Upper lobe of left lung (tissue), 6 donors: ENCODE measurements at regions not wholly inside any gene's neighbourhood (a gene's known extent, or its start where the extent isn't known, plus 50 kb on each side); places are given as distances from the start of the nearest gene placed in this dataset.
A peak's percentile ranks its signal among the peaks of the same experiment; 100 is the strongest.

Source experiments
- ATAC-seq, 2 donors: fragments of 200-7000 bp; cut with Tn5 transposase; one replicate each; pipeline ENCODE4 v1.9.1; 2022; ENCODE audit warnings: mild to moderate bottlenecking in 2 of 2, moderate library complexity in 2 of 2; ENCODE audit not compliant: low FRiP score in 2 of 2
- DNase-seq, 2 donors: peaks; one replicate each; pipeline ENCODE4 v3.0.0-alpha.2; 2019 to 2020
- H3K27ac ChIP-seq, 4 donors: fragments of 200-600 bp; sonication (generic); one replicate each; pipeline ENCODE4 v1.5.1; 2016 to 2019
- H3K27me3 ChIP-seq, 4 donors: fragments of 200-600 bp; sonication (generic); one replicate each; pipeline ENCODE4 v1.5.1; 2017 to 2019
- H3K36me3 ChIP-seq, 4 donors: fragments of 200-600 bp; sonication (generic); one replicate each; pipeline ENCODE4 v1.5.1; 2016 to 2019
- H3K4me1 ChIP-seq, 4 donors: fragments of 200-600 bp; sonication (generic); one replicate each; pipeline ENCODE4 v1.5.1; 2018 to 2019
- H3K4me3 ChIP-seq, 4 donors: fragments of 200-600 bp; sonication (generic); one replicate each; pipeline ENCODE4 v1.5.1; 2017 to 2019; ENCODE audit warnings: mild to moderate bottlenecking in 2 of 4, moderate library complexity in 1 of 4
- H3K9me3 ChIP-seq, 4 donors: fragments of 200-600 bp; sonication (generic); one replicate each; pipeline ENCODE4 v1.5.1; 2018 to 2019
- EP300 ChIP-seq, 4 donors: sonication (generic); formaldehyde crosslinking; IDR thresholded peaks; one replicate each; pipeline ENCODE4 v1.5.1; 2017; ENCODE audit warnings: antibody characterized with exemption in 4 of 4, control low read depth in 2 of 4
- POLR2A ChIP-seq, 4 donors: fragments of 450-650 bp; IDR thresholded peaks; one replicate each; pipeline ENCODE4 v1.5.1; 2016 to 2017; ENCODE audit warnings: antibody characterized with exemption in 4 of 4, mild to moderate bottlenecking in 2 of 4
- POLR2AphosphoS5 ChIP-seq, 2 donors: sonication (generic); formaldehyde crosslinking; IDR thresholded peaks; one replicate each; pipeline ENCODE4 v1.5.1; 2017; ENCODE audit warnings: antibody characterized with exemption in 2 of 2
- WGBS, 2 donors: methylation state at CpG; one replicate each; pipeline ENCODE4 v1.1.5; 2017 to 2018; 5-methylcytosine and 5-hydroxymethylcytosine counted together
- TF ChIP-seq, protein P1 (sequence below), 6 experiments: fragments of 450-650 bp in 4 of 6; fragments of 200-600 bp in 2 of 6; sonication (generic) in 2 of 6; IDR thresholded peaks; one replicate each; pipeline ENCODE4 v1.5.1; 2016 to 2019; ENCODE audit warnings: antibody characterized with exemption in 6 of 6
- donor health status: DM: no; HTN: no; CAD: no; lungs with moderate emphysema.
- donor health status: DM: no; HTN: yes; CAD: no; lungs with severe emphysema.

DNA sequence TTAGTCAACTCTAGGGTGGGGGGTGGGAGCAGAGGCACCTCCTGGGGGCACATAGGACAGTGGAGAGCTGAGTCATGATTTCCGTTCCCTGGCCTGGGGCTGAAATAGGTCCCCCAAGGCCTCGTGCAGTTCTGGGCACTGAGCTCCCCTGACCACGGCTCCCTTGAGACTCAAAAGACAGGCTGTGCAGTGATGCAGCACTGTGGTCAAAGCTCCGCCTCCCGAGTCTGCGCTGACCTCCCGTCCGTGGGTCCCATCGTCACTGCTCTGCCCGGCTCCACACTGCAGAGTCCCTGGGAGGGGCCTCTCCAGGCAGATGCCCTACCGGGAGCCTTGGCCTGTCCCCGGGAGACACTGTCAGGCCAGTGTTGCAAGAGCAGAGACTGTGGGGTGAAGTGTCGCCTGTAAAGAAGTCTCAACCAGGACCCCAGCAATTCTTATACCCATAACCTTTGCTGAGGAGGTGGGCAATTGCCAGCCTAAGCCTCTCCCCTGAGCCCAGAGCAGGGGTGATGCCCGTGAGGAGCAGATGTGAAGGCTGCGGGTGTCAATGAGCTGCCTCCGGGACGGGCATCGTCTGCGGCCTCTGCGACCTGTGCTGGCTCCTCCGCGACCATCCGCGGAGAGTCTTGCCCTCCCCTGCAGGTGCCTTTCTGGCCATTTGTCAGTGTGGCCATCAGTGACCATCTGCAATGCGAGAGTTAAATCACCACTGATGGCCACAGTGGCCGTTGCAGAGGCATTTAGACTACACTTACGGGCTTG lies 877.3 kb downstream of the BRD1 start:
- DNase-seq (peak in 1 of 2 donors; percentile 18), ATAC-seq (no peak)
- Histone ChIP-seq H3K4me1 (no peaks in the 10 kb centered on the region), H3K27ac (no peak overlapping the region), H3K36me3 (no peaks in the 10 kb centered on the region), H3K4me3 (no peak overlapping the region), H3K27me3 (no peaks in the 10 kb centered on the region), H3K9me3 (no peaks in the 10 kb centered on the region)
- 79 to 83% methylated on average over 9 to 25 of the region's 27 CpGs for WGBS, 2 donors
- TF ChIP-seq, protein P1, sequence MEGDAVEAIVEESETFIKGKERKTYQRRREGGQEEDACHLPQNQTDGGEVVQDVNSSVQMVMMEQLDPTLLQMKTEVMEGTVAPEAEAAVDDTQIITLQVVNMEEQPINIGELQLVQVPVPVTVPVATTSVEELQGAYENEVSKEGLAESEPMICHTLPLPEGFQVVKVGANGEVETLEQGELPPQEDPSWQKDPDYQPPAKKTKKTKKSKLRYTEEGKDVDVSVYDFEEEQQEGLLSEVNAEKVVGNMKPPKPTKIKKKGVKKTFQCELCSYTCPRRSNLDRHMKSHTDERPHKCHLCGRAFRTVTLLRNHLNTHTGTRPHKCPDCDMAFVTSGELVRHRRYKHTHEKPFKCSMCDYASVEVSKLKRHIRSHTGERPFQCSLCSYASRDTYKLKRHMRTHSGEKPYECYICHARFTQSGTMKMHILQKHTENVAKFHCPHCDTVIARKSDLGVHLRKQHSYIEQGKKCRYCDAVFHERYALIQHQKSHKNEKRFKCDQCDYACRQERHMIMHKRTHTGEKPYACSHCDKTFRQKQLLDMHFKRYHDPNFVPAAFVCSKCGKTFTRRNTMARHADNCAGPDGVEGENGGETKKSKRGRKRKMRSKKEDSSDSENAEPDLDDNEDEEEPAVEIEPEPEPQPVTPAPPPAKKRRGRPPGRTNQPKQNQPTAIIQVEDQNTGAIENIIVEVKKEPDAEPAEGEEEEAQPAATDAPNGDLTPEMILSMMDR (IDR thresholded peaks at IDR 0.05), result no peak
- TF ChIP-seq POLR2A (IDR thresholded peaks at IDR 0.05) (no peak), POLR2AphosphoS5 (IDR thresholded peaks at IDR 0.05) (no peak), EP300 (IDR thresholded peaks at IDR 0.05) (no peak)

DNA sequence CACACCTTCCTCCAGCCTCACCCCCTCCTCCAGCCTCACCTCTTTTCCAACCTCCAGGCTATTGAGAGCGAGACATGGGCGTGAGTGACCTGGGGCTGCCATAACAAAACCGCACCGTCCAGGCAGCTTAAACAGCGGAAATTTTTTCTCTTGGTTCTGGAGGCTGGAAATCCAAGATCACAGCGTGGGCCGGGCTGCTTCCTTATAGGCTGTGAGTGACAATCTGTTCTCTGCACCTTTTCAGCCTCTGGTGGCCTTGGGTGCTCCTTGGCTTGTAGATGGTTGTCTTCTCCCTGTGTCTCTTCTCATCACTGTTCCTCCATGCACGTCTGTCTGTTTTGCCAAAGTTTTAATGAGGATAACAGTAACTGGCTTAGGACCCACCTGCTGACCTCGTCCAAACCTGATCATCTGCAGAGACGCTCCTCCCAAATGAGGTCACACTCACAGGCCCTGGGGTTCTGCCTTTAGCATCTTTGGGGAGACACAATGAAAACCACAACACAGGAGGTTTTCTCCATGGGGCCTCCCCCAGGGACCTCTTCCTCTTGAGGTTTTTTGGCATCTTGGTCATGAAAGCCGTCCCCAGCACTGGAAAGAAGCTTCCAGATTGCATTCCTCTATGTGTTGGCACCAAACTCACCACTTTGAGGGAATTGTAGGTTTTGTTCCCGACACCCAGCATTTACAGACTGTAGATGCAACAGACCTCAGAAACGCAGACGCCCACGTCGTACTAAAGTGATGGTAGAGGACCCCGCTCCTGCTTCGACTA lies 878.1 kb downstream of the BRD1 start:
- no peak for ATAC-seq
- Histone ChIP-seq H3K27me3 (no peaks in the 10 kb centered on the region), H3K9me3 (no peaks in the 10 kb centered on the region), H3K4me1 (no peaks in the 10 kb centered on the region), H3K27ac (no peak overlapping the region), H3K4me3 (no peak overlapping the region), H3K36me3 (no peaks in the 10 kb centered on the region)
- WGBS, 2 donors, result 84 to 91% methylated on average over 18 of the region's 18 CpGs
- DNase-seq, result peak in 1 of 2 donors; percentile 10
- TF ChIP-seq EP300 (IDR thresholded peaks at IDR 0.05), result no peak
- no peak for TF ChIP-seq POLR2A (IDR thresholded peaks at IDR 0.05)
- TF ChIP-seq POLR2AphosphoS5 (IDR thresholded peaks at IDR 0.05), result no peak
- TF ChIP-seq, protein P1 (IDR thresholded peaks at IDR 0.05), result no peak

DNA sequence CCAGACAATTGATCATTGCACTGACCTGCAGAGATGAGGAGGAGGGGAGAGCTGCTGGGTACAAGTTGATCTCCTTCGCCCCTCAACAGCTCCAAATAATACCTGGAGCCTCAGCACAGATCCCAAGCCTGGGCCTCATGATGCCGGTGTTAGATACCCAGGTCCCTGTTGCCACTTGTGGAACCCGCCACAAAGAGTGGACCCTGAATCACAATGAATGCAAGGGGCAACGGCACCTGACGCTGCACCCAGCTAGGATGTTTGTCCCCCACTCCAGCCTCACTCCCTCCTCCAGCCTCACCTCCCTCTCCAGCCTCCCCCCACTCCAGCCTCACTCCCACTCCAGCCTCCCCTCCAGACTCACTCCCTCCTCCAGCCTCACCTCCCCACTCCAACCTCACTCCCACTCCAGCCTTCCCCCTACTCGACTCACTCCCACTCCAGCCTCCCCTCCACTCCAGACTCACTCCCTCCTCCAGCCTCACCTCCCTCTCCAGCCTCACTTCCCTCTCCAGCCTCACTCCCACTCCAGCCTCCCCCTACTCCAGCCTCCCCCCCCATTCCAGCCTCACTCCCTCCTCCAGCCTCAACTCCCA lies 879.0 kb downstream of the BRD1 start:
- ATAC-seq, result no peak
- no peak overlapping the region for H3K4me3 ChIP-seq
- TF ChIP-seq POLR2A (IDR thresholded peaks at IDR 0.05) (no peak), POLR2AphosphoS5 (IDR thresholded peaks at IDR 0.05) (no peak), EP300 (IDR thresholded peaks at IDR 0.05) (no peak)
- TF ChIP-seq, protein P1 (IDR thresholded peaks at IDR 0.05), result no peak
- DNase-seq, result peak in 1 of 2 donors; percentile 18
- H3K27ac ChIP-seq, result no peak overlapping the region
- no peaks in the 10 kb centered on the region for H3K9me3 ChIP-seq
- no peaks in the 10 kb centered on the region for H3K27me3 ChIP-seq
- H3K4me1 ChIP-seq, result no peaks in the 10 kb centered on the region
- WGBS, 2 donors, result 82 to 100% methylated on average over 3 to 6 of the region's 6 CpGs
- no peaks in the 10 kb centered on the region for H3K36me3 ChIP-seq

DNA sequence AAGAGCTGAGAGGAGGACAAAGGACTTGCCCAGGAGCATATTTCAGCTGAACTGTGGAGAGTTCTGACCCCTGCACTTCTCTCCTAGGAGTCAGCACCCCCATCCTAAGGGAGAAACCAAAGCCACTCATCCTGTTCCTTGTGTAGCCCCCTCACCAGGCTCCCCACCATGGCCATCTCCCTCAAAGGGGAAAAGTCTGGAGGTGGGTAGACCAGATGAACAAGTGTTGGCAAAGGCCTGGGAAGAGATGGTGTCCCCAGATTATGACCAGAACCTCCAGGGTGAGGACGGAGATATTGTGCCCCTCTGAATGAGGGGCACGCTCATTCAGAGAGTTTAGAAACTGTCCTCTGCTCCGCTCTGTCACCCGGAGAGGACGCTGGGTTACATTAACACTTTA lies 880.0 kb downstream of the BRD1 start:
- no peak overlapping the region for H3K4me3 ChIP-seq
- no peak for DNase-seq
- no peaks in the 10 kb centered on the region for H3K36me3 ChIP-seq
- ATAC-seq, result no peak
- H3K27me3 ChIP-seq, result no peaks in the 10 kb centered on the region
- no peaks in the 10 kb centered on the region for H3K4me1 ChIP-seq
- H3K9me3 ChIP-seq, result no peaks in the 10 kb centered on the region
- TF ChIP-seq EP300 (IDR thresholded peaks at IDR 0.05), result no peak
- TF ChIP-seq, protein P1 (IDR thresholded peaks at IDR 0.05), result no peak
- no peak for TF ChIP-seq POLR2AphosphoS5 (IDR thresholded peaks at IDR 0.05)
- TF ChIP-seq POLR2A (IDR thresholded peaks at IDR 0.05), result no peak
- H3K27ac ChIP-seq, result no peak overlapping the region
- WGBS, 2 donors, result 90 to 93% methylated on average over 5 of the region's 5 CpGs
